D721Med (cell line): ENCODE measurements at regions not wholly inside any gene's neighbourhood (a gene's known extent, or its start where the extent isn't known, plus 50 kb on each side); places are given as distances from the start of the nearest gene placed in this dataset.

Experiments
- DNase-seq: peaks from one replicate; pipeline ENCODE4 v3.0.0; 2011; ENCODE audit warnings: low spot score; ENCODE audit not compliant: insufficient read length
- FAIRE-seq: peaks from 2 replicates; lab custom pipeline; 2011; peaks lifted over from hg19 to GRCh38; lab: Jason Lieb, UNC
- TF ChIP-seq, protein P1 (sequence below): IDR thresholded peaks from 2 replicates; pipeline ENCODE4 v1.5.1; 2012; ENCODE audit warnings: mild to moderate bottlenecking, control low read depth; ENCODE audit not compliant: insufficient read depth; ENCODE audit errors: missing control alignments

DNA sequence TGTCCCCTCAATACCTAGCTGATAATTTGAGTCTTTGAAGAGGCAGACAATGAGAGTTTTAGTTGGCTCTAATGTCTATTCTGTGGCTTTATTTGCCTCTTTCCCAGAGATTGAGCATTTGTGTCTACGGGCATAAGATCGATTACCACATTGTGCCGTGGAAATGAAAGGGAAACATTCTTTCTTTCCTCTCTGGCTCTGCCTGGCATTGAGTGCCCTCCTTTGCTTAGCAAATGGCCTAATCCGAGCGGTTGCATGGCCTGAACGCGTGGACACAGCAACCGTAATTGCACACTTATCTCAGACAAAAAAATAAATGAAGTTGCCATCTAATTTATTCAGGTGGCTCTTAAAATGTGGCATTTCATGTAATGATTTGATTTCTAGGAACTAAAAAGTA lies 247.9 kb downstream of the ADGRL2 start:
- no peak for DNase-seq
- TF ChIP-seq, protein P1, sequence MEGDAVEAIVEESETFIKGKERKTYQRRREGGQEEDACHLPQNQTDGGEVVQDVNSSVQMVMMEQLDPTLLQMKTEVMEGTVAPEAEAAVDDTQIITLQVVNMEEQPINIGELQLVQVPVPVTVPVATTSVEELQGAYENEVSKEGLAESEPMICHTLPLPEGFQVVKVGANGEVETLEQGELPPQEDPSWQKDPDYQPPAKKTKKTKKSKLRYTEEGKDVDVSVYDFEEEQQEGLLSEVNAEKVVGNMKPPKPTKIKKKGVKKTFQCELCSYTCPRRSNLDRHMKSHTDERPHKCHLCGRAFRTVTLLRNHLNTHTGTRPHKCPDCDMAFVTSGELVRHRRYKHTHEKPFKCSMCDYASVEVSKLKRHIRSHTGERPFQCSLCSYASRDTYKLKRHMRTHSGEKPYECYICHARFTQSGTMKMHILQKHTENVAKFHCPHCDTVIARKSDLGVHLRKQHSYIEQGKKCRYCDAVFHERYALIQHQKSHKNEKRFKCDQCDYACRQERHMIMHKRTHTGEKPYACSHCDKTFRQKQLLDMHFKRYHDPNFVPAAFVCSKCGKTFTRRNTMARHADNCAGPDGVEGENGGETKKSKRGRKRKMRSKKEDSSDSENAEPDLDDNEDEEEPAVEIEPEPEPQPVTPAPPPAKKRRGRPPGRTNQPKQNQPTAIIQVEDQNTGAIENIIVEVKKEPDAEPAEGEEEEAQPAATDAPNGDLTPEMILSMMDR: no peak
- no peak for FAIRE-seq

DNA sequence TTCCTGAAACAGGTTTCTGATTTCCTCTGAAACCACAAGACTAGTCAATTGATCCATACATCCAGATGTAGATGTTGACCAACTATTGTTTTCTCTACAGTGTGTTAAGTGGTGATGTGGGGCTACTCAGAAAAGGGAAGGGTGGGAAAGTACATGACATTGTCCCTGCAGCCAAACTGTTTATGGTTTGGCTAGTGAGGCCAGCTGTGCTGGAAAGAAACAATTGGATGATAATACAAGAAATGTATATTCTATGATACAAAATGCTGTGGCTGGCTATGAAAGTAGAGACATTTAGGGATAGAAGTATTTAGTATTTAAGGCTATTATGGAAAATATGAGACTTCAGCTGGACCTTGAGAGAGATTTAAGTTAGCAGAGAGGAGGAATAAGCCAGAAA lies 244.5 kb downstream of the ADGRL2 start:
- FAIRE-seq (no peak), DNase-seq (no peak)
- TF ChIP-seq, protein P1: no peak

DNA sequence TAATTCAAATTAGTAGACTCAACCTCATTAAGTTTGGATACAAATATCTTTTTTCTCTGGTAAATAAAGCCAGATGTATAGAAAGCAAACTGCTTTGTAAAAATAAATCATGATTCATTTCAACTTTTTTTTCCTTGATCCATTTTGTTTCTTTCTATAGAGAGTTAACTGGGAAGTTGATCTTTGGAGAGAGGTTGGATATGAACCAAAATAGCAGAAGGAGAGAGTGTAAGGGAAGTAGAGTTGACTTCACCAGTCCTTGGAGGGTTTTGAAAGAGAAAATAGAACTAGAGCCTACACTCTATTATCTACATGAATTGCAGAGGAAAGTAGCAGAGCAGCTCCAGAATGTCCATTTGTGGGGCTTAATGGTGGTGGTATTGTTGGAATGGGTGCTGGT lies 243.8 kb downstream of the ADGRL2 start:
- FAIRE-seq (no peak), DNase-seq (no peak)
- TF ChIP-seq, protein P1: no peak

DNA sequence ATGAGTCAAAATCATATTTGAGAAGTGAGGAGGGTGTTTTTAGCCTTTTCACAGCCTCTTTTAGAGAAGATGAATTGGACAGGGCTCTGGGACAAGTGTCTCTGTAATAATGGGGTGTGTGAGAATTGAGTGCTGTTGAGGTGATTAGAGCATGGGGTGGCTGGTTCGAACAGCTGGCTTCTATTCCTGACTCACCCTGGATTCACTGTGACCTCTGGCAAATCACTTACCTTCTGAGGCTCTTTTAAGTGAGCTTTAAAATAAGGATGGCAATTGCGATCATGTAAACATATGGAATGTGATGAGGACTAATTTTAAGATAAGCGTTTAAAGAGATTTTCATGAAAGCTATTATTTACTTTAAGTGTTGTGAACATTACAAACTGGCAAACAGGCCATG lies 243.4 kb downstream of the ADGRL2 start:
- TF ChIP-seq, protein P1: no peak
- no peak for DNase-seq
- no peak for FAIRE-seq

DNA sequence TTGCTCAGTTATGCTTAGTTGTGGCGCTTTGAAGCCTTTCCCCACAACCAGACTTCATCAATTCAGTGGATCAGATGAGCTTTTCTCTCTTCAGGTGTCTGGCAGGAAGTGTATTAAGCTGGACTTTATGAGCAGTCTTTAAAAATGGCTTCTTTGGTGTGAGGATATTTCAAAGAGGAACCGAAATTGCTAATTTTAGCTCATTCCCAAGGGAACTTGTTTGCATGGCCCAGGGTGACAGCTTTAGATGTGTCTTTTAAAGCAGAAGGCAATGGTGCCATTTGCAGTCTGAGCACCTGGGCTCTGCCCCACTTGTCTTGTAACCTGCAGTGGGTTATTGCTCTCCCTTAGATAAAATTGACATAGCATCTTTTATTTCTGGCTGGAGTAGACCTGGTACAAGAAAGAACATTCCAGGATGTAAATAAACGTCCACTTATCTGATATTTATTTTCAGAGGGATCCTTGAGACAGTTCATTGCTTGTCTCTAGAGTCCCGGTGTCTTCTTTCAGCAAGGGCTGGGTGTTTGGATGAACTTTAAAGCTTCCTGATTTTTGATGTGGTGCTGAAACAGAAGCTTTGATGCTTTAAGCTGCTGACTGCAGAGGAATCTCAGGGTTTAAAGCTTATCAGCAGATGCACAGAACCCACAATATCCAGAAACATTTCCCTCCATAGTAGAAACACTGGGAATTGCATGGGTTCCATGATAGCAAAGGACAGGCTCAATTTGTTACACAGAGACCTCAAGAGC lies 241.7 kb downstream of the ADGRL2 start:
- TF ChIP-seq, protein P1: no peak
- DNase-seq (no peak), FAIRE-seq (no peak)
